Neural progenitor cell (in vitro differentiated cells): ENCODE measurements at regions not wholly inside any gene's neighbourhood (a gene's known extent, or its start where the extent isn't known, plus 50 kb on each side); places are given as distances from the start of the nearest gene placed in this dataset.

Experiments used
- DNase-seq: peaks from one replicate; pipeline ENCODE4 v3.0.0-alpha.2; 2016; ENCODE audit warnings: low spot score
- H2AFZ ChIP-seq: fragments of 200-600 bp; sonication (generic); replicated peaks from 2 replicates; pipeline ENCODE4 v1.6.1; 2016; ENCODE audit warnings: antibody characterized with exemption
- H3F3A ChIP-seq: fragments of 200-600 bp; sonication (generic); 2 replicates; pipeline ENCODE4 v1.6.1; 2016; ENCODE audit warnings: antibody characterized with exemption, low read depth
- H3K27ac ChIP-seq: fragments of 200-600 bp; sonication (generic); 2 replicates; pipeline ENCODE4 v1.5.1; 2016; ENCODE audit warnings: mild to moderate bottlenecking
- H3K27me3 ChIP-seq: fragments of 200-600 bp; sonication (generic); 2 replicates; pipeline ENCODE4 v1.6.1; 2016; ENCODE audit warnings: mild to moderate bottlenecking, moderate library complexity
- H3K36me3 ChIP-seq: fragments of 200-600 bp; sonication (generic); 2 replicates; pipeline ENCODE4 v1.5.1; 2016
- H3K4me1 ChIP-seq: fragments of 200-600 bp; sonication (generic); 2 replicates; pipeline ENCODE4 v1.6.1; 2016; ENCODE audit warnings: mixed run types
- H3K4me2 ChIP-seq: fragments of 200-600 bp; sonication (generic); 2 replicates; pipeline ENCODE4 v1.6.1; 2016
- H3K4me3 ChIP-seq: fragments of 200-600 bp; sonication (generic); 2 replicates; pipeline ENCODE4 v1.5.1; 2016
- H3K79me2 ChIP-seq: fragments of 200-600 bp; sonication (generic); 2 replicates; pipeline ENCODE4 v1.6.1; 2016; ENCODE audit warnings: low read depth
- H3K9ac ChIP-seq: fragments of 200-600 bp; sonication (generic); 2 replicates; pipeline ENCODE4 v1.6.1; 2016
- H3K9me3 ChIP-seq: fragments of 200-600 bp; sonication (generic); 2 replicates; pipeline ENCODE4 v1.5.1; 2016; ENCODE audit warnings: low read depth
- H4K20me1 ChIP-seq: fragments of 200-600 bp; sonication (generic); 2 replicates; pipeline ENCODE4 v1.6.1; 2016; ENCODE audit warnings: low read depth
- H3K27ac Mint-ChIP-seq: 3 replicates; pipeline ENCODE4 v1.8.0; 2021; ENCODE audit warnings: mixed read lengths
- H3K27me3 Mint-ChIP-seq: 2 replicates; pipeline ENCODE4 v1.8.0; 2022; ENCODE audit warnings: low read depth, mild to moderate bottlenecking, inconsistent platforms, moderate library complexity, mixed read lengths; ENCODE audit not compliant: insufficient read depth
- H3K36me3 Mint-ChIP-seq: 3 replicates; pipeline ENCODE4 v1.8.0; 2021; ENCODE audit warnings: mixed read lengths
- H3K4me1 Mint-ChIP-seq: 3 replicates; pipeline ENCODE4 v1.8.0; 2021; ENCODE audit warnings: mixed read lengths
- H3K4me3 Mint-ChIP-seq: 3 replicates; pipeline ENCODE4 v1.8.0; 2021; ENCODE audit warnings: mild to moderate bottlenecking, moderate library complexity, mixed read lengths
- H3K9me3 Mint-ChIP-seq: 3 replicates; pipeline ENCODE4 v1.8.0; 2020; ENCODE audit warnings: mixed read lengths
- EZH2 ChIP-seq: fragments of 200-600 bp; sonication (generic); IDR thresholded peaks from 2 replicates; pipeline ENCODE4 v1.6.1; 2017; ENCODE audit warnings: antibody characterized with exemption, mild to moderate bottlenecking, moderate library complexity
- EZH2phosphoT487 ChIP-seq: fragments of 200-600 bp; sonication (generic); IDR thresholded peaks from 2 replicates; pipeline ENCODE4 v1.6.1; 2017; ENCODE audit warnings: antibody characterized with exemption
- TF ChIP-seq, protein P1 (sequence below): fragments of 200-600 bp; sonication (generic); IDR thresholded peaks from 2 replicates; pipeline ENCODE4 v1.5.1; 2017; ENCODE audit warnings: antibody characterized with exemption, mild to moderate bottlenecking

DNA sequence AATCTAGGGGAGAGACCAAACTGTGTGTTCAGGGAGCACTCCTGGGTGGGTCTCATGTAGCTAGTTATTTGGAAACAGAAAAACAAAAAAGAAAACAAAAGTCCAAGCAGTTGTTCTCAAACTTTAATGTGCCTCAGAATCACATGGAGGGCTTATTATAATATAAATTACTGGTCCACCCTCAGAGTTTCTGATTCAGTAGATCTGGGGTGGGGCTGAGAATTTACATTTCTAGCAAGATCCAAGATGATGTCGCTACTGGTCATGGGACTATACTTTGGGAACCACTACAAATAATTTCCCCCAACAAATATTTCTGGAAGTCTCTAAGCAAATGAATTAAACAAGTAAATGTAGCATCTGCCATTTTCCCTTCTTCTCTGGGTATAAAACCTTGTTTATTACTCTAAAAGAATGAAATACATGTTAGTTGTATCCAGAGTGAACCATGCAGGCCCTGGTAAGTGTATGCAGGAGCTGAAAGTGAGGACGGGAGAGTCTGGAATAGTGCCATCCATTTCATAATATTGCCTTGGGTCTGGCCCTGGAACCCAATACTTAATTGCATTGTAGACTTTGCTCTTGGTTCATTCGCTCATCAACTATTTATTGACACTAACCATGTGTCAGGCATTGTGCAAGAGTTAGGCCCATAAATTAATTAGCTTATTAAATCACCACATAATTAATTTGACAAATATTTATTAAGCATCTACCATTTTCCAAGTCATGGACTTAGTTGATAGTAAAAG is 490.8 kb downstream of the EPM2A start:
- H3K9me3 Mint-ChIP-seq = no peaks in the 10 kb centered on the region
- H3F3A ChIP-seq = no peaks in the 10 kb centered on the region

DNA sequence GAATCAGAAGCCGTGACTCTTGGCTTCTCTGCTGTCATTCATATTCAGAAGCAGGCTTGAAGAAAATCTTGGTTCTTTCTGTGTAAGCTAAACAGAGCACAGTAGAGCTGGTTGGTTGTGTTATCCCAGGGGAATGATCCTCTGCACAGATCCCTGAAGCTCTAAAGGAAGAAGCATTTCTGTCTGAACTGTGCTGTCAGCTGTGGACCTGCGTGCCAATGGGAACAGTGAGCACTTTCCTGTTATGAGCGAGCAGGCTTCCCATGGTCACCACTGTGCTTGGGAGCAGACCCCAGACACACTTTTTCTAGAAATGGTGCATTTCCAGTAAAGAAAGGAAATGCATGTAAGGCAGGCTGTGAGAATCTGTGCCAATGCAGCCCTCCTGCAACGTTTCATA is 490.2 kb downstream of the EPM2A start:
- H3K9me3 Mint-ChIP-seq = no peaks in the 10 kb centered on the region
- peak overlapping the region; percentile 29 for H2AFZ ChIP-seq

More for the DNA sequence above, 490.8 kb downstream of the EPM2A start:
- Histone ChIP-seq H3K4me3 (no peak overlapping the region), H3K36me3 (no peaks in the 10 kb centered on the region), H3K27me3 (no peaks in the 10 kb centered on the region), H3K9ac (no peak overlapping the region), H2AFZ (no peak overlapping the region), H3K79me2 (no peaks in the 10 kb centered on the region), H3K4me1 (peaks cover 10% of the 10 kb centered on the region), H3K9me3 (no peaks in the 10 kb centered on the region), H3K4me2 (no peak overlapping the region), H4K20me1 (no peaks in the 10 kb centered on the region), H3K27ac (no peak overlapping the region)
- peak overlapping the region; percentile 44 for H3K27ac Mint-ChIP-seq
- no peaks in the 10 kb centered on the region for H3K36me3 Mint-ChIP-seq
- peaks cover 21% of the 10 kb centered on the region for H3K4me1 Mint-ChIP-seq
- DNase-seq = no peak
- no peaks in the 10 kb centered on the region for H3K27me3 Mint-ChIP-seq
- H3K4me3 Mint-ChIP-seq = no peak overlapping the region
- TF ChIP-seq EZH2 = no peak
- no peak for TF ChIP-seq EZH2phosphoT487

DNA sequence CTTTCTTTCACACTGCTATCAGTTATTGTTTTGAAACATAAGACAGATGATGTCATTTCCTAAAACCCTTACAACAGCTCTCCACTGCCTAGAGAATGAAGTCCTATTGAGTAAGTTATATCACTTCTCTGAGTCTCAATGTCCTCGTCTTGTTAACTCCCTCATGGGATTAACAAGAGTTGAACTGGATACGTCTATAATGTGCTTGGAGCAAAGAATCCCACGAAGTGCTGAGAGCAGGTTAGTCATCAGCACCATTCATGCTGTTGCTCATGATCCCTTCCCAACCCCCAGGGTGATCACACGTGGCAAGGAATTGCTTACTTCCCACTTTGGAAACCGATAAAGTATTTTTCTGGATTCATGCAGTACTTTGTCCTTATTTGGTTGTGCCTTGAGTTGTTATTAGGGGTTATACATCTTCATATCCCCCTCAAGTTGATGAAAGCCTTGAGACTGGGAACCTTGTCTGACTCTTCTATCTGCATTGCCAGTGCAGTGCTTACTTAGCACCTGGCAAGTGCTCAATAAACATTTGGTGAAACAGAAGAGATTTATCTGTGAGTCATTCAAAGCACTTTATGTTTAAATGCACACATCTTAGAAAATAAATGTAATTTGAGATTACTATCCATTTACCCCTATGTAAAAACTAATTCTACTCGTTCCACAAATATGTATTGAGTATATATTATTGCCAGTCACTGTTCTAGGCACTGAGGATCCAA is 487.5 kb downstream of the EPM2A start:
- Histone ChIP-seq H3K4me3 (no peak overlapping the region), H3K4me1 (peaks cover 10% of the 10 kb centered on the region), H2AFZ (no peak overlapping the region), H3K9me3 (no peaks in the 10 kb centered on the region), H3K27me3 (no peaks in the 10 kb centered on the region), H3K36me3 (no peaks in the 10 kb centered on the region), H3K79me2 (no peaks in the 10 kb centered on the region), H3F3A (no peaks in the 10 kb centered on the region), H4K20me1 (no peaks in the 10 kb centered on the region), H3K4me2 (no peak overlapping the region), H3K27ac (no peak overlapping the region), H3K9ac (no peak overlapping the region)
- TF ChIP-seq, protein P1, sequence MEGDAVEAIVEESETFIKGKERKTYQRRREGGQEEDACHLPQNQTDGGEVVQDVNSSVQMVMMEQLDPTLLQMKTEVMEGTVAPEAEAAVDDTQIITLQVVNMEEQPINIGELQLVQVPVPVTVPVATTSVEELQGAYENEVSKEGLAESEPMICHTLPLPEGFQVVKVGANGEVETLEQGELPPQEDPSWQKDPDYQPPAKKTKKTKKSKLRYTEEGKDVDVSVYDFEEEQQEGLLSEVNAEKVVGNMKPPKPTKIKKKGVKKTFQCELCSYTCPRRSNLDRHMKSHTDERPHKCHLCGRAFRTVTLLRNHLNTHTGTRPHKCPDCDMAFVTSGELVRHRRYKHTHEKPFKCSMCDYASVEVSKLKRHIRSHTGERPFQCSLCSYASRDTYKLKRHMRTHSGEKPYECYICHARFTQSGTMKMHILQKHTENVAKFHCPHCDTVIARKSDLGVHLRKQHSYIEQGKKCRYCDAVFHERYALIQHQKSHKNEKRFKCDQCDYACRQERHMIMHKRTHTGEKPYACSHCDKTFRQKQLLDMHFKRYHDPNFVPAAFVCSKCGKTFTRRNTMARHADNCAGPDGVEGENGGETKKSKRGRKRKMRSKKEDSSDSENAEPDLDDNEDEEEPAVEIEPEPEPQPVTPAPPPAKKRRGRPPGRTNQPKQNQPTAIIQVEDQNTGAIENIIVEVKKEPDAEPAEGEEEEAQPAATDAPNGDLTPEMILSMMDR = no peak
- no peak for TF ChIP-seq EZH2phosphoT487
- no peak for TF ChIP-seq EZH2
- Mint-ChIP-seq H3K4me3 (no peak overlapping the region), H3K27ac (no peak overlapping the region), H3K4me1 (peaks cover 21% of the 10 kb centered on the region), H3K36me3 (no peaks in the 10 kb centered on the region), H3K9me3 (no peaks in the 10 kb centered on the region), H3K27me3 (no peaks in the 10 kb centered on the region)
- DNase-seq = no peak

More for the DNA sequence above, 490.2 kb downstream of the EPM2A start:
- H3K4me1 ChIP-seq = peaks cover 10% of the 10 kb centered on the region
- no peak overlapping the region for H3K4me3 ChIP-seq
- no peaks in the 10 kb centered on the region for H3K79me2 ChIP-seq
- peak overlapping the region; percentile 43 for H3K4me2 ChIP-seq
- TF ChIP-seq EZH2phosphoT487 = no peak
- TF ChIP-seq EZH2 = no peak
- TF ChIP-seq, protein P1 = no peak
- H3K9me3 ChIP-seq = no peaks in the 10 kb centered on the region
- H3K27ac Mint-ChIP-seq = no peak overlapping the region
- no peaks in the 10 kb centered on the region for H3F3A ChIP-seq
- no peak for DNase-seq
- no peaks in the 10 kb centered on the region for H3K36me3 Mint-ChIP-seq
- H3K4me3 Mint-ChIP-seq = no peak overlapping the region
- H4K20me1 ChIP-seq = no peaks in the 10 kb centered on the region
- H3K4me1 Mint-ChIP-seq = peaks cover 21% of the 10 kb centered on the region
- no peak overlapping the region for H3K9ac ChIP-seq
- H3K27me3 Mint-ChIP-seq = no peaks in the 10 kb centered on the region
- H3K27me3 ChIP-seq = no peaks in the 10 kb centered on the region
- H3K36me3 ChIP-seq = no peaks in the 10 kb centered on the region
- no peak overlapping the region for H3K27ac ChIP-seq

DNA sequence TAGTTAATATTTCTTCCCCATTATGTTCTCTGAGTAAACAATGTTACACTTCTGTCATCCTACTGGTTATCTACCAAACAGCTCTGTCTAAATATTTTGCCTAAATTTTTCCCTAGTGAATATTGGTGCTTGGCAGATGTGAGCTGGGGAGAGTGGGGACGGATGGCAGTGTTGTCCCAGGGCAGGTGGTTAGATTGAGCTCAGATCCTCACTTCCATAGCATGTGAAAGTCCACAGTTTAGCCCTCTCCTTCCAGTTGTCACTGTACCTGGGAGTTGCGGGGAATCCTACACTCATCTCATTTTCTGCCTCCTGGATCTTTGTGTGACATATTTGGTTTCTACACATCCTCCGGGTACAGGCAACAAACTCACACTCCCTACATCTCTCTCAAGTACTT is 484.9 kb downstream of the EPM2A start:
- H3K36me3 ChIP-seq = no peaks in the 10 kb centered on the region
- no peaks in the 10 kb centered on the region for H4K20me1 ChIP-seq
- Mint-ChIP-seq H3K9me3 (no peaks in the 10 kb centered on the region), H3K27ac (no peak overlapping the region), H3K4me3 (no peak overlapping the region), H3K27me3 (no peaks in the 10 kb centered on the region), H3K36me3 (no peaks in the 10 kb centered on the region), H3K4me1 (peaks cover 7% of the 10 kb centered on the region)
- no peak overlapping the region for H3K9ac ChIP-seq
- no peaks in the 10 kb centered on the region for H3F3A ChIP-seq
- DNase-seq = no peak
- no peaks in the 10 kb centered on the region for H3K9me3 ChIP-seq
- H3K4me3 ChIP-seq = no peak overlapping the region
- no peak for TF ChIP-seq EZH2
- TF ChIP-seq, protein P1 = no peak
- TF ChIP-seq EZH2phosphoT487 = no peak
- H3K27me3 ChIP-seq = no peaks in the 10 kb centered on the region
- H3K27ac ChIP-seq = no peak overlapping the region
- no peak overlapping the region for H2AFZ ChIP-seq
- peaks cover 3% of the 10 kb centered on the region for H3K4me1 ChIP-seq
- H3K79me2 ChIP-seq = no peaks in the 10 kb centered on the region
- H3K4me2 ChIP-seq = no peak overlapping the region
